GM18907 (cell line): ENCODE measurements at regions not wholly inside any gene's neighbourhood (a gene's known extent, or its start where the extent isn't known, plus 50 kb on each side); places are given as distances from the start of the nearest gene placed in this dataset.
A peak's percentile ranks its signal among the peaks of the same experiment; 100 is the strongest.

Experiments used
- ATAC-seq: cut with Tn5 transposase; IDR thresholded peaks from one replicate; pipeline ENCODE4 v1.9.1; 2021; ENCODE audit warnings: mild to moderate bottlenecking, moderate library complexity; ENCODE audit not compliant: unreplicated experiment

DNA sequence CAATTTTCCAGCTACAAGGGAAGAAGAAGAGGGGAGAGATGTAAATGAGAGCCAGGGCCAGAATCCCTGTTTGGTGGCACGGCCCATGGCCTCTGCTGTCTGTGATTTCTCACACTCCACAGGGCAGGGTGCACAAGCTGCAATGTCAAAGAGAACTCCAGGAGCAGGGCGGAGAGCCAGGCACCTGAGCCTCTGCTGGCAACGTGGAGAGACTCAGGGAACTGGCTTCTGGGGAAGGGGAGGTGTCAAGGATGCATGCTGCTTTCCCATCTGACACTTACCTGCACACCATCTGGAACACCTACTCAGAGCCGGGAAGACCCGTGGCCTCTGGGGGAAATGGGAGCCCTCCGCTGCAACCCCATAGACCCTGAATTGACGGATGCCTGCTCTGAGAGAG is 507.5 kb upstream of the NR2F2 start:
- no peak for ATAC-seq

DNA sequence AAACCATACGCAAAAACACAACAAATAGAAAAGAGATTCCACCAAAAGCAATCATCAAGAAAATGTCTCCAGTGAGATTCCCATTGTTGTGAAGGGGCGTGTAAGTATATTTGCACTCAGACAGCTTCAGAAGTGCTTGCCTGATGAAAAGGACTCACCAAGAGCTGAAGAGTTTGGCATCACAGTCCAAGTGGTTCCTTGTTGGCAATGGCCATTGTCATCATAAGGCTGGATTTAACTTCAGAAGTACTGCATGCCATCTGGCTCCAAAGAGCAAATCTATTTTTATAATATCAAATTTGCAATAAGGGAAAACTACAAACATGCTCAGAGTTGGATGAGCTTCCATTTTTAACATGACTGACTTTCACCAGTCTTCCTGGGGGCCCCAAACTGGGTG is 505.3 kb upstream of the NR2F2 start:
- no peak for ATAC-seq

DNA sequence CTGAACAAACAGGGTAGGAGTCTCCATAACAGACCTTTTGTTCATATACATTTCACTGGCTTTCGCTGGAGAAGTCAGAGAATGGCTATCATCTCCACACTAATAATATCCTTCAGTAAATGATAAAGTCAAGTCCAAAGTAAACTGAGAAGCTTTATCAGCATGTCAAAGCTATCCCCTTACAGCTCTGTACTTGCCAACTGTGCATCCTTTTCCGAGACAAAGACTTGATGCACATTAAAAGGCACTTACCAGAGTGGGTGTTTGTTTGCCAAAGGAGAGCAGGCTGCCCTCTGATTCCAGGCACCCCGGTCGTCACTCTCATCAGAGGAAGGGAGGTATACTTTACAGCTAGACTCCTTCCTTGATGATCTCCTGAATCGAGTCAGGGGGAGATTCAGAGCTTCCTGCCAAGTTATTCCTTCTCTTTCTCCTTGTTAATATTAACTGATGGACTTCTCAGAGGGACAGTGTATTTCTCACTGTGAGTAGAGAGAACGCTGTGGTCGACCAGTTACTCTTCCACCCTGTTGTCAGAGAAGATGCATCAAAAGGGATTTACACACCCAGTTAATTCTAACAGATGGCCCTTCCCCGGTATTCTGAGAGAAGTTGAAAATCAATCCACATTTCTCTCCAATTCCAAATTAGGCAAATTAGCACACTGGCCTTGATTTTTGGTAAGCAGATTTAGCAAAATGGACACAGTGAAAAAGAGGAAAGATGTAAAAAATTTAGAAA is 504.7 kb upstream of the NR2F2 start:
- no peak for ATAC-seq

DNA sequence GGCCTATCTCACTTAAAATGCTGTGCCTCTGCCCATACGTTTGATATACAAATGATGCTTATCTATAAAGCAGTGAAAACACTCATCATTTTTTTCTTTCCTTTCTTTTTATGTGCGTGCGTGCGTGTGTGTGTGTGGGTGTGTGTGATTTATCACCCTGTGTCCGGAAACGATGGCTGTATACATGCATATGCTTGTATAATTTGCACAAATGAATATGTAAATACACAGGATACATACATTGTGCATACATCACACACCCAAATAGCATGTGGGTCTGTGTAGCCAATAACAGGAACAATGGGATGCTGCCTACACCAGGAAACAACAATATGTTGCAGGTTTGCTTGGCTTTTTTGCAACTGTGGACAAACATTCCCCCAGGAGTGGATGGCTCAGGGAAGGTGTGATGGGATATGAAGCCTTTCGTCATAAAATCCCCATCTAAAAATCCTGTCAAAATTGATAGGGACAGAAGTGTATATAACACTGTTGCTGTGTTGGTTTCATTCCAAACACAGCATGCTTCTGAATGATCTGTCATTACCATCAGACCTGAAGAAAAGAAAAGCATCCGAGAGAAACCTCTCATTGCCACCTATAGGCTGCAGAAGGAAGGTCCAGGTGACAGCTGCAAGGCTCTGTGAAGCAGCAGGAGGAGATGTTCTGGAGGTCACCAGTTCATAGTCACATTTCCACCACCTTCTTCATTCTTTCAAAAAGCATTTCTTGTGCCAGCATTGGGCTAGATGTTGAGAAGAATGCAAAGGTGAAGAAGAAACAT is 503.9 kb upstream of the NR2F2 start:
- ATAC-seq = peak; percentile 60

DNA sequence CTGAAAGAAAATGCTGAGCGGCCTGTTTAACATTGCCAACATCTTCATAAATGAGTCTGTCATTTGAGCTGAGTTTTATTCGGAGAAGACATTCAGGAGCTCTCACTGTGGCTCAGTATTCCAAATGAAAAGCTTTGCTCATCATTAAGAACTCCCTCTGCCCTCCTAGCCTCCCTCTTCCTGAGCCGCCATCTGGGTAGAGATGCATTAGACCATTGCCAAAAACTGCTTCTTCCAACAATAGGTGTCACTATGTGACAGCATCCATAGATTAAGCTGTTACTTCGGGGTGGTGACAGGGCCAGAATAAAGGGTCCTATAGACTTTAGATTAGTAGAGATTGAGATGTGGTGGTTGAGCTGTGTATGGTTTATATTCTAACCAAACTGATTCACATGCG is 501.4 kb upstream of the NR2F2 start:
- ATAC-seq = no peak

DNA sequence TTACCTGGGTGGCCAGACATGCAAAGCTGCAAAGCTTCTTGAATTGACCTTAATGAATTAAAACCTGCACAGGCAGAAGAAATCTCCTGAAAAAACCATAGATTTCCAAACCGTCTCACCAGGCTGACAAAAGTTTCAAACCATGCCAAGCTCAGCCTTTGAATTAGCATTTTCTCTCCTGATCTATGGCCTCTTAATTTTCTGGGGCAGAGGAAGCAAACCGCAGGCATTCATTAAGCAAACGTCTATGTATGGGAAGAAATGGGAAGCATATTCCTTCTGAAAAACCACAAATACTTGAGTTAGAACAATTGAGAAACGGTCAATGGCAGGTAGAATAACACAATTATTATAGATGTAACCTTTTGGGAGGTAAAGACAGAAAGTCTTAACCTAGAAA is 500.2 kb upstream of the NR2F2 start:
- no peak for ATAC-seq

DNA sequence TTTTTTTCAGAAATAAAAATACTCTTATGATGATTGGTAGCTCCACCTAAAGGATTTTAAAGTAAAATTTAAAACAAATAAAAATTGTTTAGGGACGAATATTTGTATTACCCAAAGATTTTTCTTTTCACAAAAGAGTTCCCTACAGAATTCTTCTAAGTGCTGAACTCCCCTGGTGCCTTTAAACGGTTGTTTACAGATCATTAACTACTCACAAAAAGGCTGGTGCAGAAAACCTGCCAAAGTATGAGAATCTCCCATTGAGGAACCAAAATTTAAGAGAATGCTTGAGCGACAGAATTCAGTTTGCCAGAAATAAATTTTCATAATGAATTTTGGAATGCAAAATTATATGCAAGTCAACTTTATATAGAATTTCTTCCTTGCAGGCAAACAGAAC is 497.8 kb upstream of the NR2F2 start:
- no peak for ATAC-seq

DNA sequence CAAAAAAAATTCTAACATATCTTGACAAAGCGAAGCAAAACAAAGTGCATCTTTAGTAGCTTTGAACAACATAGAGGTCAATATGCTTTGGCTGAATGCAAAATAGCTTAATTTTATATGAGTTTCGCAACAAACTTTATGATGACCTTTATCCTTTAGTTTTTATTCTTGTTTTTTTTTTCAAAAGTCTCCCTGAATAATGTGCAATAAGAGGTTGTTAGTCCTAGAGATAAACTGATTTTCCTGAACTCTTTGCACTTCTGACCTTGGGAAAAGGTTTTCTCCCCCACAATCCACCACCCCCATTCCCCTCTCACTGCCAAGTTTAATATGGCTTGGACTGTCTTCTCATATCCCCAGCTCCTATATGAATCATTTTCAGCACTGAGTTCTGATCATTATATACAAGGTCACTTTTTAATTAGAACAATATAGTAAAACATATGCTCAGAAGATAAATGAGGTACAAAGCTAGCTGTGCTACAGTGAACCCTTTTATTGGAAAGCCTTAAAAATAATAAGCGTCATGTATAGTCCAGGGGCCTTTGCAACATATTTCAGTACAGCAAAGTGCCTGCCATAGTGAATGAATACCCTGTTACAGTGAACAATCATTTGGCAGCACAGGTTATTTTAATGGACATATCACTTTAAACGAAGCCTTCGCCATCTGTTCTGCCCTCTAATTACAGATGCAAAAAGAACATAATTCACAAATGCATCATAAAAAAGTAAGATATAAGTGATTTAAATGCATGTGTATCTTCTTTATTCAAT is 496.3 kb upstream of the NR2F2 start:
- no peak for ATAC-seq

DNA sequence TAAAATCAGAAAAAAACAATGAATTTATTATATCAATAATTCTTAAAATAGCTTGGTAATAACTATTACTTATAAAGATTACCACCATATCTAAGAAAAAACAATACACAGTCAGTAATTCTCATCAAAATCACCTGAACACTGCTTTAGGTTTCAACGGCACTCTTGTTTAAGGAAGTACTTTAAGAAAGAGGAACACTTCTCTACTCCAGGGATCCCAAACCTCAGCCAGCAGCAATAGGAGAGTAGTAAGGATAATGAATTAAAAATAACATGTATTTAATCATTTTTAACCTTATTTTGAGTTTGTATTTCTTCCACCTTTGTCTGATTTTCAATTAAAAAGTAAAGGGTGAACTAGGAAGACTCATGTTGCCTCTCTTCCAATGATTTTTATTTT is 494.0 kb upstream of the NR2F2 start:
- no peak for ATAC-seq

DNA sequence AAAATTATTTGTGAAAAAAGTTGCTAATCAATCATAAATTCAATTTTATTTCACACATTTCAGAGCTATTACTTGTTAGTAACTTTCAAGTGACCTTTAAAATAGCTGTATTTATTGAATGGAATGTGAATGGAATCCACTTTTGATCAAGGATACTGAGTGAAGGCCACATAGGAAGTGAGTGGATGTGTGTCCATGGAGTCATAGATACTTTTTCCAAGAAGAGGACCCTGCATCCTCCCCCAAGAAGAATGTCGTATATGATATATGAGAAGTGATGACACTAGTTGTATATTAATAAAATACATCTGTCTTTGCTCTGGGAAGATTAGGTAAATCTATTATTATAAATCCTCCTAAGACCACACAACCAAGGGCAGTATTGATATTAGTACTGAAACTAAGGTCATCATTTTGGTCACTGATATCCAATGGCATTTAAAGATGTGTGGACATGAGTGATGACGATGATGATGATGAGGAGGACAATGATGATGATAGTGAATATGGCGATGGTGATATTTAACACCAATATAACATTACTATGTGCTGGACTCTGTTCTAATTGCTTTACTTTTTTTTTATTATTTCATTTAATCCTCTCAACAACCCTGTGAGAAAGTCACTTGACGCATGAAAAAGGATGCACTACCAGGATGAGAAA is 493.0 kb upstream of the NR2F2 start:
- no peak for ATAC-seq

DNA sequence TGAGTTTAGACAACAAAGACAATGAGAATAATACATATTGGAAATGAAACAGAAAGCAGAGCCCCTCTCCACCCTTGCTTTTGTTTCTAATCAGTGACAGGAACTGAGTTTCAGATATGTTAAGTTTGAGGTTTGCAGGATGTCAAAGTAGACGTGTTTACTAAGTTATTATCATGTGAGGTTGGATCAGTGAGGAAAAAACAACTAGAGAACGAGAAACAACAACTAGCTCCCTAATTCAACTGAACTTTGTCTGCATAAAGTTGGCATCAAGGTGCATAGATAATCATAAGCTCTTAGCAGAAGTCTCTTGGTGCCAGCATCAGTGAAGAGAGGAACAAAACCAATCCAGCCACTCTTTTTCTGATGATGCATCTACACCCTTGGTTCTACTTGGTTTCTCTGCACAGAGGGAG is 491.1 kb upstream of the NR2F2 start:
- ATAC-seq = peak; percentile 97

DNA sequence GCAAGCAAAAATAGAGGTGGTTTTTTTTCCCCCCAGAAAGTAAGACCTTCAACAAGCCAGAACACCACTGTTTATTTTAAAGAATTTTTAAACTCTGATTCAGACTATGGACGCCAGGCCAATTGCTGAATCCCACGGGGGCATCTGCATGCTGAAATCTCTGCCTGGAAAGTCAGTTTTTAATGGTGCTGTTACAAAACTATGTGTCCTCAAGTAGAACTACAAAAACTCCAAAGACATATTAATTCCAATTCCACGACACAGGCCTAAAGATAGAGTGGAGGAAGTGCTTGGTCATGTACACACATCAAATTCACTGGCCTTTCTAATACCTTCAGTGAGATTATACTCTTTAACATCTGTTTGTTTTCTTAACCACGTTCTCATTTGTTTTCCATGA is 490.5 kb upstream of the NR2F2 start:
- ATAC-seq = no peak

DNA sequence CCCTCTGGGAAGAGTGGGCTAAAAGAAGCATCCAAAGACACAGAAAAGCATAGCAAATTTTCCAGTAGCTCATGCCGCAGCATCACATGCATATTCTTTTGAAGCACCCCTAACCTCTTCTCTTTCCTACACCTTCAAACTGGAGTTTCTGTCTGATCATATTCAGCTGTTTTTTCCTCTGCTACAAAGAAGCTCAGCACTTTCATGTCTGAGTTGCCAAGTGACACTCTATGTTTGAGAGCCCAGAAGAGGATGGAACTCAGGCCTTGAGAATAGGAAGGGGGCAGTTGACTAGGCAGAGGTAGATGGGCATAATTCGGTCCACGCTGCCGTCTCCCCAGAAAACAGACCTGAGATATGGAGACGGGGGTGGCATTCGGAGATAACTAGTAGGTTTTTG is 489.6 kb upstream of the NR2F2 start:
- no peak for ATAC-seq

DNA sequence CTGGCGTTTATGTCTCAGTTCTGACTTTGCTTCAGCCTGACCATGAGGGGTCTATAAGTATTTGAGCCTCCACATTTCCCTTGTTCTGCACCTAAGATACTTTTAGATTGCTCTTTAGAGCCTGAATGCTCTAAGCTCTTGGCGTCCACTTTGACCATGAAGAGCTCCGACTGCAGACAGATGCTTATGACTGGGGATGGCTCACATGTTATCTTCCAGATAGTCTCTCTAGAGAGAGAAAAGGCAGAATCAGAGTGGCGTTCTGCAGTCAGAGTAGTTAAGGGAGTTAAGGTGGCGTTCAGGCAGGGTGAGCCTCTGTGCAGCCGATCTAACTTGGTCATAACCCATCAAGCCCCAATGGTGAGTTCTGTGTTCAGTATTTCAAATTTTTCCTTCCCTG is 487.9 kb upstream of the NR2F2 start:
- no peak for ATAC-seq

DNA sequence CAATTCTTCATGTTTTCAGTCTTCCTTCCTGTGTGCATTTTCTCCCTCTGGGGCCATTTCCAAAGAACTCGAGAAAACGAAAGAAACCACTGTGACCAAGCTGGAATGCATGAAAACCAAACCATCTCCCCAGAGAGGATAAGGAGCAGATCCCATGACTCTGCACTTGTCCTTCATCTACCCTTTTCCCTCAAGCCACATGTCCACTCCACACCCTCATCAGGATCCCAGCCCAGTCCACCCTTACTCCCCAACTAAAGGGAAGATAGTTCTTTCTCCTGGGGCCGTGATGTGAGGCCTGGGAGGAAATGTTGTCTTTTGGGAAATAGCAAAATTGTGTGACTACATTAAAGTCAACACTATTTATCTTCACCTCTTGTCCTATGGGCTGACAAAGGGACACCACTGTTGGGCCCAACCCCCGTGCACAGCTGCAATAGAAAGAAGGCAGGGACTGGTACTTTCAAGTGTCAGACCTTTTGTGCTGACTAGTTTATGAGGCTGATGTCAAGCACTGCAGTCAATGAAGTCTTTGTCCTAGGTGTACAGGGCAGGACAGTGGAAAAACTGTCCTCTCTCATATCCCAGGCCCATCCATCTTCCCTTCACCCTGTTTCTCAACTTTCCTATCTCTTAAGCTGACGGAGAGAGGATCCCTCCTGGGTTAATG is 487.1 kb upstream of the NR2F2 start:
- ATAC-seq = no peak

DNA sequence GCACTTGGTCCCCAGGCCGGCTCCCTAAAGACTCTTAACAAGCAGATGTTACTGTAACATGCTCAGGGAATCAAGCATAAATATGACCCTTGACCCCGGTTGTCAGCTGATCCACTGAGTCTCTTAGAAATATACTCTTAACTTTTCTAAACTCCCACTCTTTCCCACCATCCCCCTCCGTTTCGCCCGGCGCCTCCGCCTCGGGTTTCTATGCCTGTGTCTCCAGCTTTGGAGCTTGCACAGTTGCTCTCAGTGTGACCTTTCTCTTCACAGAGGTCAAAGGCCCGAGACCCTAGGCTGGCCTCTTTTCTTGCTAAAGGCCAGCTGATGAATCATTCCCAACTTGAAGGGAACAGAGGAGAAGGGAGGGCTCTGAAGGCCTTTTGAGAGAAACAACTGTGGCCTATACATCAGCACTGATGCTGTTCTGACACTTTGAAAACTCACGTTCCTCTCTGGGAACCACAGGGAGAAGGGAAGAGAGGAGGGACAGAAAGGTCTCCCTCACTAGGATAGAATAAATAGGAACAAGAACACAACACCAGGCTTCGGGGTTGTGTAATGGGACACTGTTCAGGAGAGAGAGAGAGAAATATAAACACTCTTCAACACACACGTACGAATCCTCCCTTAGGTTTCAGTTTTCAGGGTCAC is 484.5 kb upstream of the NR2F2 start:
- no peak for ATAC-seq

DNA sequence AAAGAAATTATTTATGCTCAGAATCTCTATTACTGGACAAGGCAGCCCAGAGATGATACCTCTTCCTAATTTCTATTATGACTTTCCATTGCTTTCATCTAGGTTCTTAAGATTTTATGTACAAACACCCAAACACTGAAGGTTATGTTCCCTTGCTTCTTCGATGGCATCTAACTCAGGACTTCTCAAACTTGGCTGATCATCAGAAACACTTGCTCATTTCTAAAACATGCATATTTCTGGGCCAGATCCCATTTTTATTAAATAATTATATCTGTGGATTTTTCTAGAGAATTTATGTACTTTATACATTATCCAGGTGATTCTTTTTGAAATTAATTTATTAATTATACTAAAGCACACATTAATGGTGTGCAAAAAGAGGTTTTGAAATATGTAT is 482.4 kb upstream of the NR2F2 start:
- no peak for ATAC-seq

DNA sequence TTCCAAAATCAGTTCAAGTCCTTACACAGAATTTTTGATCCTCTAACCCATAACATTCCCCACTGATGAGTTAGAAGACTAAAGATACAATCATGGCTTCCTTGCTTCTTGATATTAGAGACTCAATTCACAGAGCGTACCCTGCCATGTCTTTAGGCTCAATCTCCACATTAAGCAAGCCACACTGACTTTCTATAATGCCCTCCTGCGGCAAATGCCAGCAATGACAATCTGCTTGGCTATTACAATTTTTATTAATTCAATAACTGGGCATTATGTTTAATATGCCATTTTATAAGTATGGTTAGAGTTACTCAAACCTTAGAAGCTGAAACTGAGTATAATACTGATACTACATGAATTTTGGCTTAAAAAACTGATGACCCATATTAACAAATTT is 479.7 kb upstream of the NR2F2 start:
- ATAC-seq = no peak

DNA sequence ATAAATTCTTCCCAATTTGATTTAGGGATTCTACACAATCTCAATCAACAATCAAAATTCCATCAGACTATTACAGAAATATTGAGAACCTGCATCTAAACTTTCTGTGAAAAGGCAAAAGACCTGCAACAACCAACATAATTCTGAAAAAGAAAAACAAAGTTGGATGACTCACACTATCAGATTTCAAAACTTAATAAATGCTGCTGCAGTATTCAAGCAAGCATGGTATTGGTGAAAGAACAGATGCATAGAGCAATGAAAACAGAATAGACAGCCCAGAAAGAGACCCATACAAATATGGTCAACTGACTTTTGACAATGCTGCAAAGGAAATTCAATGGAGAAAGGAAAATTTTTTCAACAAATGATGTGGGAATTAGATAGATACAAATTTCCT is 477.1 kb upstream of the NR2F2 start:
- no peak for ATAC-seq

DNA sequence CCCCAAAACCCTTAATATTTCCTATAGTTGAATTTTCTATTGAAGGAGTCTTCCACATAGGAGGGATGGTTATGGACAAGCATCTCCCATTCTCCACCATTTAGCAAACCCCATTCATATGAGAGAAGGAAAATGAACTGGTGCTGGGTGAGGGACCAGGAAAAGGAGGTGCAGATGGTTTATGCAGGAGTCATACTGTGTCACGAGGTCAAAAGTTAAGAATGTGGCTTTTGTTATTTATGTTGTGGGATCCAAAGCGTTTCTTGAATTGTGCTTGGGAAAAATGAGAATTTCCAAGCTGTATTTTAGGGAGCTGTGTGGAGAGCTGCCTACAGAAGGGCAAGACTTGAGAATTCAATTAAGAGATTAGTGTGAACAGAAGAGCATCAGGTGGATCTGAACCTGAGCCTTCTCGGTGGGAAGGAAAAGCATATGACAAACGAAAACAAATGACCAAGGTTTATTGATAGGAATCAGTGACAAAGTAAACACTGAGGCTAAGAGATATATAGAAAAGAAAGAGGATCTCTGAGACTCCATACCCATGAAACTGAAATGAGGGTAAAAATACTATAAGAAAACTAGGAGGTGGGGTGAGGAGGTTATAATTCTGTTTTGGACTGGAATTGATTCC is 473.3 kb upstream of the NR2F2 start:
- ATAC-seq = no peak
